Brain pericyte (primary cell): ENCODE measurements at regions not wholly inside any gene's neighbourhood (a gene's known extent, or its start where the extent isn't known, plus 50 kb on each side); places are given as distances from the start of the nearest gene placed in this dataset.

ENCODE experiments used
- DNase-seq: peaks from one replicate; pipeline ENCODE4 v3.0.0-alpha.2; 2012; ENCODE audit warnings: low read depth, low spot score

GRCh38 chr1:59081795-59082194 lies 215.1 kb upstream of the FGGY start:
- no peak for DNase-seq

DNA sequence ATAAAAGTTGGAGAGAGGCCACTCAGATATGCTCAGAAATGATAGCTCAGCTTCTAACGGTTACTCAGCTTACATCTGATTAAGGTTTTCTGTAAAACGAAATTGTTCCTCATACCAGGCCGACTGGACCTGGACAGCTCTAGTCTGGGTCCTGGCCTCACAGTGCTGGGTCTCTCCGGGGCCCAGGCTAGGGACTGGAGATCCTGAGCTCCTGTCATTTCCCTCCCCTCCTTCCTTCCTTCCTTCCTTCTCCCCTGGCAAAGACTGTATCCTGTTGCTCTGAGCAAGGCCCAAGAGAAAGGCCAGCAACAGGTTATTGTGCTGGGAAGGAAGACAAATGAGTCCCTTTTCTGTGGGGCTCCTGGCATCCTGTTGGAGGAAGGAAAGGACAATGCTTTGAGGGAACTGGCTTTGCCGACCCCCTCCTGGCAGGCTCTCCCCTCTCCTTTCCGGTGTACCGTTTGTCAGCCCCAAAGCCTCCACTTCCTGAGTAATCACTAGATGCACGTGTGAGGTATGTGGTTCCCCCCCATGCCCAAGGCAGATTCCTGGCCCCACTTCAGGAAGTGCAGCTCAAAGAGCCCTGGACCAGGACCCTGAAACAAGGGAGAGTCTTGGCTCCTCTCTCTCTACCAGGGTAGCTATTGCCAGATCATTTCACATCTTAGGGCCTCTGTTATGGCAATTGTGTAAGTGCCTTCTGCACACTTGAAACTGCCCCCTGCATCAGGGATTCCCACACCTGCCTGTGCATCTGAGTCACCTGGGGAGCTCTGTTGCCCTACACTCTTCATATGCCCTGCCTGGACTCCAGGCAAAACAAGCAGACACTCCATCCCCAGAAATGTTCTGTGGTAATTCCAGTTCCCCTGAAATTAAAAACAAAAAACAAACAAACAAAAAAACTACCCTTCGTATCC lies 212.7 kb upstream of the FGGY start:
- no peak for DNase-seq

- DNase-seq, result no peak
Measured at GRCh38 chr1:59085101-59085500, 211.8 kb upstream of the FGGY start.

DNA sequence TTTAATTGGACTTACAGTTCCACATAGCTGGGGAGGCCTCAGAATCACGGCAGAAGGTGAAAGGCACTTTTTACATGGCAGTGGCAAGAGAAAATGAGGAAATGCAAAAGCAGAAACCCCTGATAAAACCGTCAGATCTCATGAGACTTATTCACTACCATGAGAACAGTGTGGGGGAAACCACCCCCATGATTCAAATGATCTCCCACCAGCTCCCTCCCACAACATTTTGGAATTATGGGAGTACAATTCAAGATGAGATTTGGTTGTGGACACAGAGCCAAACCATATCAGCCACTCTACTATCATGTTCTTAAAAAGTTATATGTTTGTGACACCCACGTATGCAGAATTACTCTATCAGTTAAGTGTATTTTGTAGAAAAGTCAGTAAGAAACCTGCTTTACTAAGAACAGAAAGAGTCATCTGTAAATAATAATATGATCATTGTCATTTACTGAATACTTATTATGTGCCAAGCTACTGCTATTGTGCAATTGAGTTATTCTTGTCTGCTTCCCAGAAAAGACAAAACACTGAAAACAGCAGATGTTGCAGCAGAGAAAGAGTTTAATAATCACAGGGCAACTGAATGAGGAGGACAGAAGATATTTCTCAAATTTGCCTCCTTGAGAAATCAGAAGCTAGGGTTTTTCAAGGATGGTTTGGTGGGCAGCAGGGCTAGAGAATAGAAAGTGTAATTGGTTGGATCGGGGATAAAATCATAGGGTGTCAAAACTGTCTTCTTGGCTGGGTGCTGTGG lies 207.7 kb upstream of the FGGY start:
- no peak for DNase-seq

DNA sequence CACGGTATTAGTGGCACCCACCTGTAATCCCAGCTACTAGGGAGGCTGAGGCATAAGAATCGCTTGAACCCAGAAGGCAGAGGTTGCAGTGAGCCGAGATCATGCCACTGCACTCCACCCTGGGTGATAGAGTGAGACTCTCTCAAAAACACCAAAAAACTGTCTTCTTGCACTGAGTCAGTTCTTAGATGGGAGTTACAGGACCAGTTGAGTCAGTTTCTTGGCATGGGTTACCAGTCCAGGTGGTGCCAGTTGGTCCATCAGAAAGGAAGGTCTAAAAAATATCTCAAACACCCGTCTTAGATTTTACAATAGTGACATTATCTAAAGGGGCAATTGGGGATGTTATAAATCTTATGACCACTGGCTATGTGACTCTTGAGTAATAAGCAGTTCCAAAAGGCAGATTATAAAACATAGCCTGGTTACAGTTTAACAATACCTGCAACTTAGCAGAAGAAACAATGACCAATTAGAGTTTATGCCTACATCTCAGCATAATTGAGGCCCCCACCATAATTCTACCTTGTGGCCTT lies 206.9 kb upstream of the FGGY start:
- no peak for DNase-seq

DNA sequence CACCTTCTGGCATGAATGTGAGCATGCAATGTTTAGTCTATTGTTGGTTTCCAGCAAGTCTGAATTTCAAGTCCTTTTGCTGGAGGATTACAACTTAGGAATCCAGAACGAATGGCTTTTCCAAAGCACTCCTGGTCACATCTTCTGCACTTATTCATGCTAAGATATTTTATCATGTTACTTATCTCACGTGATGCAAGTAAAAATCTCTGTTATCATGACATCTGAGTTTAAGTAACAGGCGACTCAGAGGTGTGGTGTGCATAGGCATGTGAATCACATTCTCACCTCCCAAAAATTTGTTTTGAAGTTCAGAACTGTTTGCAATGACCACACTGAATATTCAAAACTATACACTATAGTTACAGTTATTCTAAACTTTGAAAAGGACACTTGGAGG lies 204.8 kb upstream of the FGGY start:
- no peak for DNase-seq

DNA sequence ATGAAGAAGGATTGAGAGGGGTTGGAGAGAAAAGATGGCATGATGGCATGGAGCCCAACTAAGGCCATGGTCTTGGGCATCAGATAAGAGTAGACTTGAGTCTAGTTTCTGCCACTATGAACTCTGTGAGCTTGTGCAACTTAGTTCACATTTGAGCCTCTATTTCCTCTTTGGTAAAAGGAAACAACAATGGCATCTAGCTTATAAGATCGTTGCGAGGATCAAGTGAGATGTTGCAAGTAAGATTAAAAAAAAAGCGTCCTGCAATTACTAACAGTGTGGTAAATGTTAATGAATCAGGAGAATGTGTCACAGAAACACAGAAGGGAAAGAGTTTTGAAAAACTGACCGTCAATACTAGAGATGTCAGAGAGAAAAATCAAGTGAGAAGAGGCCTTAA lies 202.9 kb upstream of the FGGY start:
- no peak for DNase-seq

- no peak for DNase-seq
Measured at GRCh38 chr1:59096501-59096900, 200.4 kb upstream of the FGGY start.

DNA sequence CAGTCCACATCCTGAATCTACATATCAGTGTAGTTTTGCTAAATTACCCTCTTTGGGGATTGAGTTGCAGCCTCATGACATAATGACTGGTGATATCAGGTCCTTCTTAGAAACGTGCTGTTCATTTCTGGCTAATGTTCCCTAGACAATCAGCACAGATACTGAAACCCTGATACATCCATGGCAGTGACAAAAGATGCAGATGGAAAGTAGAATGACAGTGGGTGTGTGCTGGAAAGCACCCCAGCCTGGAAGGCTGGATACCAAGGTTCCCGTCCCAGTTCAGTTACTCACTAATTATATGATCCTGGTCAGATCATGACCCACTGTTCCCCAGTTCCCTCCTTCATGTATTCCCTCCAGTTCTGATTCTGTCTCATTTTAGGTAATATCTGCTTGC lies 198.2 kb upstream of the FGGY start:
- DNase-seq, result no peak

- no peak for DNase-seq
Measured at GRCh38 chr1:59100708-59101374, 196.1 kb upstream of the FGGY start.

DNA sequence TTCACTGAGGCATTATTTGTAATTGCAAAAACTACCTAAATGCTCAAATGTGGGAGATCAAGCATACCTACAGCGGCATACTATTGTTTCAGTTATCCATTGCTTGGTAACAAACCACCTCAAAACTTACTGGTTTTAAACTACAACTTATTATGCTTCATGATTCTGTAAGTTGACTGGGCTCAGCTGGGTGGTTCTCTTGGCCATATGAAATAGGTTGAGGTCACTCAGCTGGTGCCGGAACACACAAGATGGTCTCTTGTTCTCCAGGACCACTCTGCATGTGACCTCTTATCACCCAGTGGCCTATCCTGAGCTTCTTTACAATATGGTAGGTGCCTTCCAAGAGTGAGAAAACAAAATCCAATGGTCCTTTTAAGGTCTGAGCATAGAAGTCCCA lies 195.4 kb upstream of the FGGY start:
- no peak for DNase-seq

DNA sequence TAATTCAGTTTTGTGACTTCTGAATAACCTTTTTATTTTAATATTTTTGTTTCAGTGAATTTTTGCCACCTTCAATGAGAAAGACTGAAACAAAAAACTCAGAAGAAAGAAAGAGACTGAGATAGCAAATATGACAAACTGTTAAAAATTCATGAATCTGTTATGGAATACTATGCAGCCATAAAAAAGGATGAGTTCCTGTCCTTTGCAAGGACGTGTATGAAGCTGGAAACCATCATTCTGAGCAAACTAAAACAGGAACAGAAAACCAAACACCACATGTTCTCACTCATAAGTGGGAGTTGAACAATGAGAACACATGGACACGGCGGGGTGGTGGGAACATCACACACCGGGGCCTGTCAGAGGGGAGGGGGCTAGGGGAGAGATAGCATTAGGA lies 193.4 kb upstream of the FGGY start:
- DNase-seq, result no peak

DNA sequence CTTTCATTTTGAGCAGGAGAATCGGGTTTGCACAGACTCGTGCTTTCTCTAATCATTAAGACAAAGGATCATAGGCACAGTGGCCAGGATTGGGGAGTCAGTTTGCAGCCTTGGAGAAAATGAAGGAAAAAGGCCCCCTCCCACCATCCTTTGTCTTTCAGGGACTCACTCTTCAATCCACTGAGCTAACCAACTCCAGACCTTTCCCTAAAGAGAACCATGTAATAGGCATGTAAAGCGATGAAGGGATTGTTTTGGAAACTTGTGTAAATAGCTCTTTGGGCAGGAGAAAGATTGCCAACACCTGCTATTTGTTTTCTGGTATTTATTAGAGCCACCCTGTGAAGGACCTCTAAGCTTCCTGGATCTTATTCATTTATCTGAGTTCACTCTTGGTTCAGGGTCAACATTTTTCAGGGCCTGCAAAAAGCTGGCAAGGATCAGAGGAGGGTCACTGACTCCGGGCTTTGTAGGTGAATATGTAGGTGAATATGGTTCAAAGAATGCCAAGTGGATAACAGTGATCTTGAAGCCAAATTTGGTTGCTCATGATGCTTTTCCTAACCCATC lies 192.6 kb upstream of the FGGY start:
- DNase-seq, result no peak

DNA sequence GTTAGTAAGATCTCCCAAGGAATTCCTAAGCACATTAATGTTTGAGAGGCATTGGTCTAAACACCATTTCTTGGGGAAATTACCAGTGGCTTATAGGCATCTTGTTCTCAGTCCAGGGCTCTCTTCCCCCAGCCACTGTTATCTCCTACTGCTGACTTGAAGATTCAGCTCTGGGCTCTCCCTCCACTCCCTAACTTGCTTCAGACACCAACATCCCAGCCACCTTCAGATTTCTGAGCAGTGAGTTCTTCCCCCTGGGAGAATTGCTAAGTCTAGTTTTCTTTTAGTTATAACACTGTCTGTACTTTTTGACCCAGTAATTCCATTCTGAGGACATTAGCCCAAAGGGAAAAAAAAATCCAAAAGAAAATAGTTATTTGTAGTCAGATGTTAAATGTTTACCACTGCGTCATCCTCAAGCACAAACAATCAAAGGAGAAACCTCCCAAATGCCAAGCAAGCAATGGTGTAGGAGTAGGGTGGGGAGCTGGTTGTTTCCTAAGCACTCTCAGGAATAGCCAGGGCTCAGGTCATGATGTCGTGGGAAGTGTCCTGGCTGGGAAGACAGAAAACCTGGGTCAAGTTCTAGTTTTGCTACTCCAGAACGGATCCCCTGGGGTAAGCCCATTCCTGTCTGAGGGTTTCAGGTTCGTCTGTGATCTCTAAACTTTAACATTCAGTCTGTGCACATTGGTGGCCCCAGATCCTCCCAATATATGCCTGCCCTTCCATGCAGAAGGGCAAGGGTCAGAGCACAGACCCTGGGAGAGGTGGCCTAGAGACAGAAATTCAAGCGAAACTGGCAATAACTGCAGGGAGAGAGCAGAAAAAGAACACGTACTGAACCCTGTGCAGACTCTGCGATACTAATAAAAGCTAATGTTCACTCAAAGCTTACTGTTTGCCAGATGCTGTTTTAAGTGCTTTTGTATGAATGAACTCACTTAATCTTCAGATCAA lies 191.1 kb upstream of the FGGY start:
- no peak for DNase-seq

DNA sequence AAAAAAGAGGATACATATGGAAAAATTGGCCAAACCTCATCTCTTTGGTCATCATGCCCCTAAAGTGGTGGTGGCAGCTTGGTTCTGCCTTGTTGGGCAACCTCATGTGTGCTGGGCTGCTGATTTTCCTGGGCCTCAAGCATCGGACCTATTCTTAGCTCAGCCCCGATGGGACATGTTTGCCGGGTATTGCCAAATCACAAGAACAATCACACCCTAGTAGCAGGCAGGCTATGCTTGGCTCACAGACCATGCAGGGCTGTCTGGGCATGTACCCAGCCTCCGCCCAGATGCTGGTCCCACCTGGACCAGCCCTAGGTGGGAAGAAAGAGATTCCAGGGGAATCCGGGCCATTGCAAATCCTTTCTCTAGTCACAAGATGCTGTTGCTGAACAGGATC lies 189.4 kb upstream of the FGGY start:
- DNase-seq, result no peak

GRCh38 chr1:59107916-59108315 lies 189.0 kb upstream of the FGGY start:
- no peak for DNase-seq

- DNase-seq, result no peak
Measured at GRCh38 chr1:59108481-59109317, 188.2 kb upstream of the FGGY start.

- DNase-seq, result no peak
Measured at GRCh38 chr1:59110271-59110670, 186.6 kb upstream of the FGGY start.

- DNase-seq, result no peak
Measured at GRCh38 chr1:59113876-59114457, 182.9 kb upstream of the FGGY start.
